CD14-positive monocyte (primary cell): ENCODE measurements at regions not wholly inside any gene's neighbourhood (a gene's known extent, or its start where the extent isn't known, plus 50 kb on each side); places are given as distances from the start of the nearest gene placed in this dataset.

Experiments
- DNase-seq, 3 donors: peaks; one replicate each; pipeline ENCODE4 v3.0.0-alpha.2; 2011 to 2022
- H2AFZ ChIP-seq: 2 replicates; pipeline ENCODE4 v1.6.0; 2012; ENCODE audit warnings: mild to moderate bottlenecking, low read depth, low read length, inconsistent platforms; ENCODE audit not compliant: insufficient read depth, poor library complexity, severe bottlenecking
- H3K27ac ChIP-seq, 2 donors: 1 replicate in 1 of 2; 2 replicates in 1 of 2; pipeline ENCODE4 v1.5.1; 2012 to 2013; ENCODE audit warnings: low read length in 2 of 2, control low read depth in 1 of 2, inconsistent platforms in 1 of 2, low read depth in 1 of 2, mild to moderate bottlenecking in 1 of 2
- H3K27me3 ChIP-seq, 2 donors: one replicate each; pipeline versions ENCODE4 v1.6.0 to v1.6.1; 2011 to 2013; ENCODE audit warnings: low read length in 2 of 2; ENCODE audit not compliant: control insufficient read depth in 2 of 2, insufficient read depth in 2 of 2
- H3K36me3 ChIP-seq, 2 donors: replicated peaks in 1 of 2; 1 replicate in 1 of 2; 2 replicates in 1 of 2; pipeline versions ENCODE4 v1.5.1 to v1.6.1; 2012 to 2013; ENCODE audit warnings: low read length in 2 of 2, control low read depth in 1 of 2, inconsistent platforms in 1 of 2, mild to moderate bottlenecking in 1 of 2; ENCODE audit not compliant: insufficient read depth in 2 of 2, control insufficient read depth in 1 of 2
- H3K4me1 ChIP-seq, 2 donors: 1 replicate in 1 of 2; 2 replicates in 1 of 2; pipeline versions ENCODE4 v1.5.1 to v1.6.1; 2012 to 2013; ENCODE audit warnings: low read length in 2 of 2, control low read depth in 1 of 2, inconsistent platforms in 1 of 2, mild to moderate bottlenecking in 1 of 2, moderate library complexity in 1 of 2; ENCODE audit not compliant: insufficient read depth in 2 of 2, control insufficient read depth in 1 of 2
- H3K4me2 ChIP-seq: replicated peaks from 2 replicates; pipeline ENCODE3; 2012; ENCODE audit warnings: low read length, moderate library complexity, mild to moderate bottlenecking; ENCODE audit not compliant: poor library complexity, severe bottlenecking; ENCODE audit errors: extremely low read depth
- H3K4me3 ChIP-seq, 3 experiments: fragments of 200-600 bp in 1 of 3; sonication (generic) in 1 of 3; replicated peaks in 1 of 3; 1 replicate in 2 of 3; 2 replicates in 1 of 3; pipeline ENCODE4 v1.5.1; 2011 to 2013; ENCODE audit warnings: low read length in 3 of 3, mild to moderate bottlenecking in 3 of 3, control low read depth in 2 of 3, low read depth in 2 of 3, inconsistent platforms in 1 of 3, moderate library complexity in 1 of 3
- H3K79me2 ChIP-seq: 2 replicates; pipeline ENCODE4 v1.6.0; 2012; ENCODE audit warnings: mild to moderate bottlenecking, control low read depth, inconsistent platforms, low read length, moderate library complexity; ENCODE audit not compliant: insufficient read depth
- H3K9ac ChIP-seq: 2 replicates; pipeline ENCODE4 v1.6.0; 2017; ENCODE audit warnings: low read length, mild to moderate bottlenecking; ENCODE audit not compliant: insufficient read depth, poor library complexity, severe bottlenecking
- H3K9me3 ChIP-seq, 2 donors: replicated peaks in 1 of 2; 1 replicate in 1 of 2; 2 replicates in 1 of 2; pipeline versions ENCODE4 v1.5.1 to v1.6.1; 2012 to 2013; ENCODE audit warnings: low read length in 2 of 2, control low read depth in 1 of 2; ENCODE audit not compliant: control insufficient read depth in 1 of 2, insufficient read depth in 1 of 2
- H4K20me1 ChIP-seq: 2 replicates; pipeline ENCODE4 v1.6.0; 2012; ENCODE audit warnings: mild to moderate bottlenecking, low read length, control low read depth, moderate library complexity; ENCODE audit not compliant: insufficient read depth
- H3K27ac Mint-ChIP-seq, 7 donors: one replicate each; pipeline ENCODE4 v1.8.0; 2020; ENCODE audit warnings: mild to moderate bottlenecking in 7 of 7, mixed read lengths in 7 of 7, moderate library complexity in 6 of 7, inconsistent platforms in 2 of 7
- H3K27me3 Mint-ChIP-seq, 3 donors: one replicate each; pipeline ENCODE4 v1.8.0; 2021 to 2022; ENCODE audit warnings: low read depth in 3 of 3, mild to moderate bottlenecking in 3 of 3, mixed read lengths in 3 of 3, moderate library complexity in 3 of 3, inconsistent platforms in 1 of 3
- H3K36me3 Mint-ChIP-seq, 2 donors: one replicate each; pipeline ENCODE4 v1.8.0; 2020; ENCODE audit warnings: mixed read lengths in 2 of 2, inconsistent platforms in 1 of 2, mild to moderate bottlenecking in 1 of 2
- H3K4me1 Mint-ChIP-seq: one replicate; pipeline ENCODE4 v1.8.0; 2020; ENCODE audit warnings: mild to moderate bottlenecking, mixed read lengths
- H3K4me3 Mint-ChIP-seq, 2 donors: one replicate each; pipeline ENCODE4 v1.8.0; 2020; ENCODE audit warnings: mild to moderate bottlenecking in 2 of 2, mixed read lengths in 2 of 2, moderate library complexity in 1 of 2
- H3K9me3 Mint-ChIP-seq, 7 donors: one replicate each; pipeline ENCODE4 v1.8.0; 2020 to 2022; ENCODE audit warnings: mixed read lengths in 7 of 7, mild to moderate bottlenecking in 6 of 7, moderate library complexity in 6 of 7, inconsistent platforms in 2 of 7
- WGBS: methylation state at CpG from one replicate; pipeline ENCODE4 v1.1.5; 2013; ENCODE audit warnings: missing lambda C conversion rate; ENCODE audit not compliant: insufficient coverage; 5-methylcytosine and 5-hydroxymethylcytosine counted together
- intact Hi-C, 2 donors: fragments of 100-400 bp; cut with micrococcal nuclease; formaldehyde crosslinking; loops; one replicate each; pipeline versions ENCODE4 v1.15.0 to v1.15.1; 2023
- TF ChIP-seq, protein P1 (sequence below): fragments of 200-600 bp; IDR thresholded peaks from one replicate; pipeline ENCODE4 v1.8.0; 2022; ENCODE audit warnings: antibody characterized with exemption, mild to moderate bottlenecking

DNA sequence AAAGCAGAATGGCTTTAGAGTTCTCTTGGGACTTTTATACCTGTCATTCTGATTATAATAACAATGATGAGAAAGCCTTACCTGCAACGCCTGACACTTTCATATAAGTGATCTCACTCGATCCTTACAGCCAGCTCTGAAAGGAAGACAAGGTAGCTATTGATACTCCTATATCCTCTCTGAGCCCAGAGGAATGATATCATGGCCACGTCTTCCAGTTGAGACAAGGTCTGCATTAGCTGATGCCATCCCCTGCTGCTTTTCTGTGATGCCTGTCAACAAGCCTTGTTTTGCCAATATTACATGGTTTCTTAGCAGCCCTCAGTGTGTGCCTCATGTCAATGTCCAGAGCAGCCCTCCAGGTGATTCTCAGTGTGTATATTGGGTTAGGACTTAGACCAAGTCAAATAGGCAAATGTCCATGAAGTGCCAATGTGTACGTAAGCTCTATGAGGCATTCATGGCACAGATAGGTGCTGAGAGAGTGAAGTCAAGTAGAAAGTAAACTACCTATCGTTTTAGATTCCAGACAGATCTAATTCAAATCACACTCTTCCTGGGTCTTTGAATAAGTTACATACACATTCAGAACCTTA is 405.9 kb downstream of the ADRA2A start:
- H3K9ac ChIP-seq, result no peak overlapping the region
- Mint-ChIP-seq H3K4me1 (no peaks in the 10 kb centered on the region), H3K4me3 (no peak overlapping the region), H3K9me3 (peaks cover 2 to 9% (median 6%) of the 10 kb centered on the region in 7 donors), H3K36me3 (no peaks in the 10 kb centered on the region), H3K27me3 (no peaks in the 10 kb centered on the region), H3K27ac (no peak overlapping the region)
- no peak overlapping the region for H3K27ac ChIP-seq
- H3K36me3 ChIP-seq, result no peaks in the 10 kb centered on the region
- H3K4me1 ChIP-seq, result no peaks in the 10 kb centered on the region
- no peak for DNase-seq
- H3K4me3 ChIP-seq, result no peak overlapping the region
- H3K79me2 ChIP-seq, result no peaks in the 10 kb centered on the region
- H3K9me3 ChIP-seq, result peaks cover under 1 to 12% of the 10 kb centered on the region in 2 donors
- TF ChIP-seq, protein P1, sequence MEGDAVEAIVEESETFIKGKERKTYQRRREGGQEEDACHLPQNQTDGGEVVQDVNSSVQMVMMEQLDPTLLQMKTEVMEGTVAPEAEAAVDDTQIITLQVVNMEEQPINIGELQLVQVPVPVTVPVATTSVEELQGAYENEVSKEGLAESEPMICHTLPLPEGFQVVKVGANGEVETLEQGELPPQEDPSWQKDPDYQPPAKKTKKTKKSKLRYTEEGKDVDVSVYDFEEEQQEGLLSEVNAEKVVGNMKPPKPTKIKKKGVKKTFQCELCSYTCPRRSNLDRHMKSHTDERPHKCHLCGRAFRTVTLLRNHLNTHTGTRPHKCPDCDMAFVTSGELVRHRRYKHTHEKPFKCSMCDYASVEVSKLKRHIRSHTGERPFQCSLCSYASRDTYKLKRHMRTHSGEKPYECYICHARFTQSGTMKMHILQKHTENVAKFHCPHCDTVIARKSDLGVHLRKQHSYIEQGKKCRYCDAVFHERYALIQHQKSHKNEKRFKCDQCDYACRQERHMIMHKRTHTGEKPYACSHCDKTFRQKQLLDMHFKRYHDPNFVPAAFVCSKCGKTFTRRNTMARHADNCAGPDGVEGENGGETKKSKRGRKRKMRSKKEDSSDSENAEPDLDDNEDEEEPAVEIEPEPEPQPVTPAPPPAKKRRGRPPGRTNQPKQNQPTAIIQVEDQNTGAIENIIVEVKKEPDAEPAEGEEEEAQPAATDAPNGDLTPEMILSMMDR, result no peak
- WGBS, result 88% methylated on average over 2 of the region's 5 CpGs
- no peak overlapping the region for H3K4me2 ChIP-seq
- no peaks in the 10 kb centered on the region for H4K20me1 ChIP-seq
- intact Hi-C loops, result no loop called here
- no peak overlapping the region for H2AFZ ChIP-seq
- no peaks in the 10 kb centered on the region for H3K27me3 ChIP-seq

GRCh38 chr10:111485767-111486166 is 408.9 kb downstream of the ADRA2A start:
- no peaks in the 10 kb centered on the region for H3K4me1 ChIP-seq
- Mint-ChIP-seq H3K36me3 (no peaks in the 10 kb centered on the region), H3K27ac (no peak overlapping the region), H3K27me3 (no peaks in the 10 kb centered on the region), H3K9me3 (peaks cover 12 to 22% (median 18%) of the 10 kb centered on the region in 7 donors), H3K4me3 (no peak overlapping the region), H3K4me1 (no peaks in the 10 kb centered on the region)
- H3K27ac ChIP-seq, result no peak overlapping the region
- no peak overlapping the region for H3K4me3 ChIP-seq
- no peaks in the 10 kb centered on the region for H4K20me1 ChIP-seq
- H3K9ac ChIP-seq, result no peak overlapping the region
- H3K79me2 ChIP-seq, result no peaks in the 10 kb centered on the region
- H3K9me3 ChIP-seq, result peaks cover 16 to 19% of the 10 kb centered on the region in 2 donors
- H3K4me2 ChIP-seq, result no peak overlapping the region
- TF ChIP-seq, protein P1, result no peak
- no peak for DNase-seq
- WGBS, result 100% methylated on average over 1 of the region's 3 CpGs
- intact Hi-C loops, result no loop called here
- H2AFZ ChIP-seq, result no peak overlapping the region
- H3K36me3 ChIP-seq, result no peaks in the 10 kb centered on the region
- H3K27me3 ChIP-seq, result no peaks in the 10 kb centered on the region
